ENCODE measurements at regions not wholly inside any gene's neighbourhood (a gene's known extent, or its start where the extent isn't known, plus 50 kb on each side); places are given as distances from the start of the nearest gene placed in this dataset.

GRCh38 chr13:59145381-59145780 lies 1018.3 kb downstream of the DIAPH3 start:
- no peaks in the 10 kb centered on the region for H4K20me1 ChIP-seq (ENCODE audit: control insufficient read depth, insufficient read depth, low read depth, low read length)
- H3K4me1 ChIP-seq (ENCODE audit: control insufficient read depth, low read length): no peaks in the 10 kb centered on the region
- no peaks in the 10 kb centered on the region for H3F3A ChIP-seq (ENCODE audit: control insufficient read depth, insufficient read depth)
- no peak for TF ChIP-seq CTCF (IDR thresholded peaks at IDR 0.05; ENCODE audit: low read depth, low read length, poor library complexity, severe bottlenecking)
- no peak for TF ChIP-seq EZH2phosphoT487 (IDR thresholded peaks at IDR 0.05; ENCODE audit: borderline replicate concordance, low read length)
- no peaks in the 10 kb centered on the region for H3K36me3 ChIP-seq (ENCODE audit: control insufficient read depth, low read length)
- no peaks in the 10 kb centered on the region for H3K9me2 ChIP-seq (replicated peaks; ENCODE audit: control insufficient read depth, low read length)
- H3K27ac ChIP-seq (ENCODE audit: low read depth, low read length): no peak overlapping the region
- no peaks in the 10 kb centered on the region for H3K9me3 ChIP-seq (ENCODE audit: control insufficient read depth, insufficient read depth, low read length)
- no peaks in the 10 kb centered on the region for H3K79me2 ChIP-seq (ENCODE audit: control insufficient read depth, low read length)
- no peak overlapping the region for H3K4me3 ChIP-seq (ENCODE audit: low read length)
- H3K27me3 ChIP-seq (ENCODE audit: control insufficient read depth, low read length): no peaks in the 10 kb centered on the region
- no peak overlapping the region for H3K4me2 ChIP-seq (ENCODE audit: low read length)

GRCh38 chr13:59157181-59157580 lies 1006.5 kb downstream of the DIAPH3 start:
- H3K36me3 ChIP-seq (ENCODE audit: control insufficient read depth, low read length): no peaks in the 10 kb centered on the region
- no peaks in the 10 kb centered on the region for H3K9me3 ChIP-seq (ENCODE audit: control insufficient read depth, insufficient read depth, low read length)
- no peaks in the 10 kb centered on the region for H4K20me1 ChIP-seq (ENCODE audit: control insufficient read depth, insufficient read depth, low read depth, low read length)
- no peak overlapping the region for H3K4me2 ChIP-seq (ENCODE audit: low read length)
- H3K4me3 ChIP-seq (ENCODE audit: low read length): no peak overlapping the region
- H3K4me1 ChIP-seq (ENCODE audit: control insufficient read depth, low read length): no peaks in the 10 kb centered on the region
- no peaks in the 10 kb centered on the region for H3F3A ChIP-seq (ENCODE audit: control insufficient read depth, insufficient read depth)
- no peaks in the 10 kb centered on the region for H3K79me2 ChIP-seq (ENCODE audit: control insufficient read depth, low read length)
- no peaks in the 10 kb centered on the region for H3K27me3 ChIP-seq (ENCODE audit: control insufficient read depth, low read length)
- H3K27ac ChIP-seq (ENCODE audit: low read depth, low read length): no peak overlapping the region
- H3K9me2 ChIP-seq (replicated peaks; ENCODE audit: control insufficient read depth, low read length): no peaks in the 10 kb centered on the region
- TF ChIP-seq CTCF (IDR thresholded peaks at IDR 0.05; ENCODE audit: low read depth, low read length, poor library complexity, severe bottlenecking) (no peak), EZH2phosphoT487 (IDR thresholded peaks at IDR 0.05; ENCODE audit: borderline replicate concordance, low read length) (no peak)

GRCh38 chr13:59166174-59166573 lies 997.6 kb downstream of the DIAPH3 start:
- peaks cover 3% of the 10 kb centered on the region; the same call in 1 of the 2 replicates for H3K9me3 ChIP-seq (ENCODE audit: control insufficient read depth, insufficient read depth, low read length)
- no peak overlapping the region for H3K4me2 ChIP-seq (ENCODE audit: low read length)
- H3K36me3 ChIP-seq (ENCODE audit: control insufficient read depth, low read length): no peaks in the 10 kb centered on the region
- H3K27ac ChIP-seq (ENCODE audit: low read depth, low read length): no peak overlapping the region
- H4K20me1 ChIP-seq (ENCODE audit: control insufficient read depth, insufficient read depth, low read depth, low read length): no peaks in the 10 kb centered on the region
- TF ChIP-seq EZH2phosphoT487 (IDR thresholded peaks at IDR 0.05; ENCODE audit: borderline replicate concordance, low read length): no peak
- no peak for TF ChIP-seq CTCF (IDR thresholded peaks at IDR 0.05; ENCODE audit: low read depth, low read length, poor library complexity, severe bottlenecking)
- no peaks in the 10 kb centered on the region for H3K79me2 ChIP-seq (ENCODE audit: control insufficient read depth, low read length)
- H3K4me1 ChIP-seq (ENCODE audit: control insufficient read depth, low read length): no peaks in the 10 kb centered on the region
- no peaks in the 10 kb centered on the region for H3K9me2 ChIP-seq (replicated peaks; ENCODE audit: control insufficient read depth, low read length)
- H3K4me3 ChIP-seq (ENCODE audit: low read length): no peak overlapping the region
- no peaks in the 10 kb centered on the region for H3K27me3 ChIP-seq (ENCODE audit: control insufficient read depth, low read length)
- H3F3A ChIP-seq (ENCODE audit: control insufficient read depth, insufficient read depth): no peaks in the 10 kb centered on the region

DNA sequence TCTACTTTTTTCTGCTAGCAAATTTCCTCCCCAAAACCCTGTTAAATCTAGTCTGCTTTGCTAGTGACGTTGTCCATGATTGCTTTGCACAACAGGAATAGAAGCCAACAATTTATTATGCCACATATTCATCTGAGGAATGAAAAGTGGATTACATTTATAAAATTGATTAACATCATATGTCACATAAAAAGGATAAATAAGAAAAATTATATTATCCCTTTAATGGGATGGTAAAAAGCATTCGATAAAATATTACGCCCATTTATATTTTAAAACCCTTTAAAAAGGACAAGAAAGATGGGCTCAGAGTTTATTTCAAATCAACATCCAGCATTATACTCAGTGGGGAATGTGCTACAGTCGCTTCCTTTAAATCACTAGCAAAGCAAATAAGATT lies 991.7 kb downstream of the DIAPH3 start:
- H3K9me2 ChIP-seq (replicated peaks; ENCODE audit: control insufficient read depth, low read length): no peaks in the 10 kb centered on the region
- no peak for TF ChIP-seq EZH2phosphoT487 (IDR thresholded peaks at IDR 0.05; ENCODE audit: borderline replicate concordance, low read length)
- no peak for TF ChIP-seq CTCF (IDR thresholded peaks at IDR 0.05; ENCODE audit: low read depth, low read length, poor library complexity, severe bottlenecking)
- H3K4me2 ChIP-seq (ENCODE audit: low read length): no peak overlapping the region
- no peaks in the 10 kb centered on the region for H4K20me1 ChIP-seq (ENCODE audit: control insufficient read depth, insufficient read depth, low read depth, low read length)
- H3F3A ChIP-seq (ENCODE audit: control insufficient read depth, insufficient read depth): no peaks in the 10 kb centered on the region
- no peaks in the 10 kb centered on the region for H3K4me1 ChIP-seq (ENCODE audit: control insufficient read depth, low read length)
- H3K79me2 ChIP-seq (ENCODE audit: control insufficient read depth, low read length): no peaks in the 10 kb centered on the region
- peaks cover 3% of the 10 kb centered on the region; the same call in 1 of the 2 replicates for H3K9me3 ChIP-seq (ENCODE audit: control insufficient read depth, insufficient read depth, low read length)
- H3K4me3 ChIP-seq (ENCODE audit: low read length): no peak overlapping the region
- H3K27ac ChIP-seq (ENCODE audit: low read depth, low read length): no peak overlapping the region
- no peaks in the 10 kb centered on the region for H3K27me3 ChIP-seq (ENCODE audit: control insufficient read depth, low read length)
- H3K36me3 ChIP-seq (ENCODE audit: control insufficient read depth, low read length): no peaks in the 10 kb centered on the region

Measured in DOHH2 (cell line).